GM12874 (cell line): ENCODE measurements at regions not wholly inside any gene's neighbourhood (a gene's known extent, or its start where the extent isn't known, plus 50 kb on each side); places are given as distances from the start of the nearest gene placed in this dataset.

Experiments
- TF ChIP-seq, protein P1 (sequence below): IDR thresholded peaks from 2 replicates; pipeline ENCODE4 v1.5.1; 2011; ENCODE audit warnings: low read depth, mild to moderate bottlenecking, control low read depth, low read length, moderate library complexity; ENCODE audit not compliant: insufficient read depth

DNA sequence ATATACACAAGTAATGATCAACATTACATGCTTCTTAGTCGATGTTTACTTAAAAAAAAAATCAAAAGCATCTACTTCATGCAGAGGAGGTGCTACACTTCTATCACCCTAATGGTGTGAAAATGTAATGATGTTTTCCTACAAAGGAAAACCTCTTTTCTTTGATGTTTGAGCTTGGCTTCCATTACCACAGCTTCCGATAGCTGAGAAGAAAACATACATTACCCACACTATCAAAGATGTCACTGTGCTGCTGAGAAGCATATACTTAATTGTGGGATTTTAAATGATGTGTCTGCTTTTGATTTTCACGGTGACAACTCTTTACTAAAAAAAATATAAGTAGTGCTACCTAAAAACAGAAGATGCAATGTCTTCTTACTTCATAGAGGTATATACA is 200.2 kb upstream of the PHF14 start:
- TF ChIP-seq, protein P1, sequence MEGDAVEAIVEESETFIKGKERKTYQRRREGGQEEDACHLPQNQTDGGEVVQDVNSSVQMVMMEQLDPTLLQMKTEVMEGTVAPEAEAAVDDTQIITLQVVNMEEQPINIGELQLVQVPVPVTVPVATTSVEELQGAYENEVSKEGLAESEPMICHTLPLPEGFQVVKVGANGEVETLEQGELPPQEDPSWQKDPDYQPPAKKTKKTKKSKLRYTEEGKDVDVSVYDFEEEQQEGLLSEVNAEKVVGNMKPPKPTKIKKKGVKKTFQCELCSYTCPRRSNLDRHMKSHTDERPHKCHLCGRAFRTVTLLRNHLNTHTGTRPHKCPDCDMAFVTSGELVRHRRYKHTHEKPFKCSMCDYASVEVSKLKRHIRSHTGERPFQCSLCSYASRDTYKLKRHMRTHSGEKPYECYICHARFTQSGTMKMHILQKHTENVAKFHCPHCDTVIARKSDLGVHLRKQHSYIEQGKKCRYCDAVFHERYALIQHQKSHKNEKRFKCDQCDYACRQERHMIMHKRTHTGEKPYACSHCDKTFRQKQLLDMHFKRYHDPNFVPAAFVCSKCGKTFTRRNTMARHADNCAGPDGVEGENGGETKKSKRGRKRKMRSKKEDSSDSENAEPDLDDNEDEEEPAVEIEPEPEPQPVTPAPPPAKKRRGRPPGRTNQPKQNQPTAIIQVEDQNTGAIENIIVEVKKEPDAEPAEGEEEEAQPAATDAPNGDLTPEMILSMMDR: no peak

DNA sequence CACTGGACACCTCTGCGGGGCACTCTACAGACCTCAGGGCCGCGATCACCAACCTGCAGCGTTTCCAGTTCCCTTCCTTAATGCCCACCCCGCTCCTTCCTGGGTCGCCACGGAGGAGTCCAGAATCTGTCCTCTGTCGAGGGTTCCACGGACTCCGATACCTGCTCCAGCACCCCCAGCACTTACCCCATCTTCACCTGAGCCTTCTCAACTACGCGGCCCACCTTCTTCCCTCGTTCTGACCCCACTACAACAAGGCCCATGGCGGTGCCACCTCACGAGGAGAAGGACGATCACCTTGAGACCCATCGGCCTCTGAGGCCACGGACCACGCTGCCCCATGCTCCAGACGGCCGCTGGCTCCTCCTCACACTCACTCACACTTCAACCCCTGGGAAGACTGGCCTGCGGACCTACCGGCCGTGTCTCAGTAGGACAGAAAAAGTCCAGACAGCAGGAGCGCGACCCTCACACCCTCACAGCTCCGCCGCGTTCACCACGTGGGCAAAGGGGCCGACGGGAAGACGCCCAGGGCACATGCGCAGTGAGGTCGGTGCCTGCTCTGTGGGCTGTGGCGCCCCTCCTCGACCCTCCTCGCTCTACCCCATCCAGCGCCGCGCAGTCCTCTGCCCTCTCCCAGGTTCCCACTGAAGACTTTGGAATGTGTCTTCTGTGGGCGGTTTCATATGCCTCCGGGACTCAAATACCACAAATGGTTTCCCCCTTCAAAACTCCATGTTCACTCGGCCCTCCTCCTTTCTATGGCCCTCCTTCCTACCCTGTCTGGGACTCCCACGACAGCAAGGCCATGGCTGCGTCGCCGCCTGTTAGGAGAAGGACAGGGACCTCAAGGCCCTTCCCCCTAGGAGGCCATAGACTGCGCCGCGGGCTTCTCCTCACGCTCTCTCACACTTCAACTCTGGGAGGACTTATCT is 193.9 kb upstream of the PHF14 start:
- TF ChIP-seq, protein P1: no peak

DNA sequence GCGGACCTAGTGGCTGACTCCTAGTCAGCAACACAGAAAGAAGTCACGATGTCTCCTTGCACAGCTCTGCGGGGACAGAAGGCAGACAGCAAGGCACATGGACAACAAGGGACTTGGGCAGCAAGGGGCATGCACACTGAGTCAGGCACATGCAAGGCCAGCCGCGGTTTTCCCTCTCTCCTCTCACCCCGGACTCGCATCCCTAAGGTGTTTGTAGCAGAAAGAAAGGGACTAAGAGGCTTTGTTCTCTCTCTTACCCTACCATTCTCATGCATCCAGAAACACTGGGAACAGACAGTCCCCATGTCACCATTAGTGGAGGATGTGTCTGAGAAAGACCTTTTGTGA is 193.3 kb upstream of the PHF14 start:
- TF ChIP-seq, protein P1: no peak

DNA sequence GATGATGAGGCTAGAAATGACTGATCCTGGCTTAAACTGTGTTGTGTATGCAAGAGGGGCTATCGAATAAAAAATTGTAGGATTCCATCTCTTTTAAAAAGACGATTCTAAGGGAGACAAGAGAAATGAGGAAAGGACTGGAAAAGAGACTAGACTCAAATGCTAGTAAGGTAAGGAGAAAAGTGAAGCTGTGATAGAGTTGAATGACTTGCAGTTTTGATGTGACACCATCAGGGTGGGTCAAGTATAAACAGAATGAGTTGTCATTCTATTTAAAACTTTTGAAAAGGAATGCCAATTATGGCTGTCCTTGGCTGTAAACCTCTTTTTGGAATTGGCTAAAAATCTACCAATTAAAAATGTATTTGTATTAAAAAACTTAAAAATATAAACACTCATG is 184.5 kb upstream of the PHF14 start:
- TF ChIP-seq, protein P1: no peak

DNA sequence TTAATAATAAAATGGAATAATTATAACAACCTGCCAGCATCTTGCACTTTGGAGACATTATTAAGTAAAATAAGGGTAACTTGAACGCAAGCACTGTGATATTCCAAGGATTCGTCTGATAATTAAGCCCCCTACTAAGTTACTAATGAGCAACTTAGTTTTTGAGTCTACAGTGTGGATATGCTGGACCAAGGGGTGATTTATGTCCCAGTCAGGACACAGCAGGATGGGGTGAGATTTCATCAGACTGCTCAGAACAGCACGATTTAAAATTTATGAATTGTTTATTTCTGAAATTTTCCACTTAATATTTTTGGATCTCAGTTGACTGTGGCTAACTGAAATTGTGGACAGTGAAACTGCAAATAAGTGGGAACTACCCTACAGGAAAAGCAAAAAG is 182.8 kb upstream of the PHF14 start:
- TF ChIP-seq, protein P1: no peak

DNA sequence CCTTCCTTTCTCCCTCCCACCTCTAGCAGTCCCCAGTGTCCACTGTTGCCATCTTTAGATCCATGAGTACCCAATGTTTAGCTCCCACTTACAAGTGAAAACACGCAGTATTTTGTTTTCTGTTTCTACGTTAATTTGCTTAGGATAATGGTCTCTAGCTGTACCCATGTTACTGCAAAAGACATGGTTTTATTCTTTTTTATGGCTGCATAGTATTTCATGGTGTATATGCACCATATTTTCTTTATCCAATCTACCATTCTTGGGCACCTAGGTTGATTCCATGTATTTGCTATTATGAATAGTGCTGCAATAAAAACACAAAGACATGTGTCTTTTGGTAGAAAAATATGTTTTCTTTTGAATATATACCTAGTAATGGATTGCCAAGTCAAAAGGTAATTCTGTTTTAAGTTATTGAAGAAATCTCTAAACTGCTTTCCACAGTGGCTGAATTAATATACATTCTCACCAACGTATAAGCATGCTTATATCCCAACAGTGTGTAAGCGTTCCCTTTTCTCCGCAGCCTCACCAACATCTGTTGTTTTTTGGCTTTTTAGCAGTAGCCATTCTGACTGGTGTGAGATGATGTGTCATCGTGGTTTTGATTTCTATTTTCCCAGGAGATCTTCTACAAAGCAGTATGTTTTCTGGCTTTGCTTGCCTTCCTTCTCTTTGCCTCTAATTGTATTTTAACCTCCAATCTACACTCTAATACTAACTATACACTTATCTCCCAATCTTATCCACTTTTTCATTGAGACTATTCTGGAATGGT is 179.5 kb upstream of the PHF14 start:
- TF ChIP-seq, protein P1: no peak

DNA sequence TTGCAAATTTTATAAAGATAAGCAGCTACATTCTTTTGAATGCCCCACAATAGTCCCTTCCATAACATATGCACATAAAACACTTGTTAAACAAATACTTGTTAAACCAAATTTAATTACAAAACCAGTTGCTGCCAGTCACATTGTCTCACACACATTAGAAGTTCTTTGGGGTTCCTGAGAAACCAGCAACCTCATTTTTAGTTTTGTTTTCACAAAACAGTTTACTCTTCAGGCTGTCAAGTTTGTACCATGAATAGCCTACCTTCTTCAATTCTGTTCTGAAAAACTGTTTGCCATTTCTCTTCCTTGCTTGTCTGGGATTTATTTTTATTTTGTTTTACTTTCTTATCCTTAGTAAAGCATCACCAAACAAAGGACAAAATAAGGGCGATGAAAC is 176.5 kb upstream of the PHF14 start:
- TF ChIP-seq, protein P1: no peak
